ENCODE measurements at regions not wholly inside any gene's neighbourhood (a gene's known extent, or its start where the extent isn't known, plus 50 kb on each side); places are given as distances from the start of the nearest gene placed in this dataset.

GRCh38 chr4:152099555-152099954 is 338.7 kb upstream of the GATB start:
- H3K4me3 ChIP-seq (ENCODE audit: low read depth, low read length): no peak overlapping the region
- TF ChIP-seq CTCF (IDR thresholded peaks at IDR 0.05; ENCODE audit: low read depth, low read length): no peak

DNA sequence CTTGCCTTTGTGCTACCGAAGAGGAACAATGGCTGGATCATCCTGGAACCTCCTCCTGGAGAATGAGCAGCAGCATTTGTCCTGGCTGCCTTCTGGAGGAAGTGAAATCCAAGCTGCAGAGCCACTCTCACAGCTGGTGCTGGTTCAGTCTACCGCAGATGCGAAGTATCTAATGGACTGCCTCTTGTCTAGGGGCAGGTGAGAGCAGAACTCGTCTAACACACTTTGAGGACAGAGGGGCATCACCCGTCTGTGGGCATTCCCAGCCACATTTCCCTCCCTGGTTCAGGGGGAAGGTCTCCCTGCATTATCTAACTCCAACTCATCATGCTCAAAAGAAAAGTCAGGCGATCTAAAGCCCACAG is 338.2 kb upstream of the GATB start:
- H3K4me3 ChIP-seq (ENCODE audit: low read depth, low read length): no peak overlapping the region
- TF ChIP-seq CTCF (IDR thresholded peaks at IDR 0.05; ENCODE audit: low read depth, low read length): no peak

- no peak for TF ChIP-seq CTCF (IDR thresholded peaks at IDR 0.05; ENCODE audit: low read depth, low read length)
- no peak overlapping the region for H3K4me3 ChIP-seq (ENCODE audit: low read depth, low read length)
Observed at GRCh38 chr4:152098365-152099060, 337.7 kb upstream of the GATB start.

DNA sequence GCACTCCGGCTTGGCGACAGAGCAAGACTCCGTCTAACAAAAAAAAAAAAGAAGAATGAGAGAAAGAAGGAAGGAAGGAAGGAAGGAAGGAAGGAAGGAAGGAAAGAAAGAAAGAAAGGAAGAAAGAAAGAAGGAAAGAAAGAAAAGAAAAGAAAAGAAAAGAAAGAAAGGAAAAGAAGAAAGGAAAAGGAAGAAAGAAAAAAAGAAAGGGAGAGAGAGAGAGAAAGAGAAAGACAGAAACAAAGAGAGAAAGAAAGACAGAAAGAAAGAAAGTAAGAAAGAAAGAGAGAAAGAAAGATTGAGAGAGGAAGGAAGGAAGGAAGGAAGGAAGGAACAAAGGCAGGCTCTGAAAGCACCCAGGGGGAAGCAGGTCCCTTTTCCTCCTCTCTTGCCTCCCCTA is 336.6 kb upstream of the GATB start:
- TF ChIP-seq CTCF (IDR thresholded peaks at IDR 0.05; ENCODE audit: low read depth, low read length): no peak
- no peak overlapping the region for H3K4me3 ChIP-seq (ENCODE audit: low read depth, low read length)

DNA sequence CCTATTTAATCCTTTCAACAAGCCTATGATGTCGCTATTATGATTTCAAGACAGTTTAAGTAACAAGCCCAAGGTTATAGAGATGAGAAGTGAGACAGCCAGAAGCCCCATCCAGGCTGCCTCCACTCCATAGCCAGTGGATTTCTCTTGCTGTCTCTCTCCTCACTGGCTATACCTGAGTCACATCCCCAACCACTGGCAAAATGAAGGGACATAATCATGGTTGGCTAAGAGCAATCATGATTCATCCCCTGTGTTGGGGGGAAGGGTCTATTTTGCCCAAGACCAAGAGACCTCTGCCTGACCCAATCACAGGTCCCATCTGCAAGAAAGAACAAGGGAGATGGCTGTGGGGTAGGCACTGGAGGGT is 334.9 kb upstream of the GATB start:
- no peak for TF ChIP-seq CTCF (IDR thresholded peaks at IDR 0.05; ENCODE audit: low read depth, low read length)
- no peak overlapping the region for H3K4me3 ChIP-seq (ENCODE audit: low read depth, low read length)

- H3K4me3 ChIP-seq (ENCODE audit: low read depth, low read length): no peak overlapping the region
- TF ChIP-seq CTCF (IDR thresholded peaks at IDR 0.05; ENCODE audit: low read depth, low read length): no peak
Observed at GRCh38 chr4:152094970-152095700, 334.3 kb upstream of the GATB start.

DNA sequence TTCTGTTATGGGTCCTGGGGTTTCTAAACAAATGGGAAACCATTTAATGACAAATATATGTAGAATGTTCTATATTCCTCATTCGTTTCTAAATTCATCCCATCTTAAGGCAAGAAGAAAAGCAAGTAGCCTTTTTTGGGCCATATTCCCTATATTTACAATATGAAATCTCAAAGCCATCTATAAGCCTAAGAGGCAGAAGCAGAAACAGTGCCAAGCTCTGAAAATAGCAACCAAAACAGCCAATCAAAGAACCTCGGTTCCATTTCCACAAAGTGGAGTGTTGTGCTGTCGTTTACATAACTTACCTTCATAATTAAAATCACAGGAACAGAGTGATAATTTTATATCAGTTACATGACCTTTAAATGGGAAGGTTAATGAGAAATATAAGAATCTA is 330.6 kb upstream of the GATB start:
- no peak for TF ChIP-seq CTCF (IDR thresholded peaks at IDR 0.05; ENCODE audit: low read depth, low read length)
- no peak overlapping the region for H3K4me3 ChIP-seq (ENCODE audit: low read depth, low read length)
